Panc1 (cell line): ENCODE measurements at regions not wholly inside any gene's neighbourhood (a gene's known extent, or its start where the extent isn't known, plus 50 kb on each side); places are given as distances from the start of the nearest gene placed in this dataset.

Experiments used
- POLR2AphosphoS5 ChIP-seq: IDR thresholded peaks from 2 replicates; pipeline ENCODE4 v1.6.1; 2012; ENCODE audit warnings: mild to moderate bottlenecking, low read depth, low read length, moderate library complexity
- TF ChIP-seq, protein P1 (sequence below): fragments of 450-650 bp; IDR thresholded peaks from 2 replicates; pipeline ENCODE4 v1.5.1; 2017; ENCODE audit warnings: mild to moderate bottlenecking
- TF ChIP-seq, protein P2 (sequence below), 2 experiments: IDR thresholded peaks; 2 replicates each; pipeline ENCODE4 v1.6.1; 2011 to 2012; ENCODE audit warnings: low read depth in 2 of 2, control low read depth in 1 of 2, low read length in 1 of 2, mild to moderate bottlenecking in 1 of 2, moderate library complexity in 1 of 2; ENCODE audit not compliant: insufficient read depth in 1 of 2

DNA sequence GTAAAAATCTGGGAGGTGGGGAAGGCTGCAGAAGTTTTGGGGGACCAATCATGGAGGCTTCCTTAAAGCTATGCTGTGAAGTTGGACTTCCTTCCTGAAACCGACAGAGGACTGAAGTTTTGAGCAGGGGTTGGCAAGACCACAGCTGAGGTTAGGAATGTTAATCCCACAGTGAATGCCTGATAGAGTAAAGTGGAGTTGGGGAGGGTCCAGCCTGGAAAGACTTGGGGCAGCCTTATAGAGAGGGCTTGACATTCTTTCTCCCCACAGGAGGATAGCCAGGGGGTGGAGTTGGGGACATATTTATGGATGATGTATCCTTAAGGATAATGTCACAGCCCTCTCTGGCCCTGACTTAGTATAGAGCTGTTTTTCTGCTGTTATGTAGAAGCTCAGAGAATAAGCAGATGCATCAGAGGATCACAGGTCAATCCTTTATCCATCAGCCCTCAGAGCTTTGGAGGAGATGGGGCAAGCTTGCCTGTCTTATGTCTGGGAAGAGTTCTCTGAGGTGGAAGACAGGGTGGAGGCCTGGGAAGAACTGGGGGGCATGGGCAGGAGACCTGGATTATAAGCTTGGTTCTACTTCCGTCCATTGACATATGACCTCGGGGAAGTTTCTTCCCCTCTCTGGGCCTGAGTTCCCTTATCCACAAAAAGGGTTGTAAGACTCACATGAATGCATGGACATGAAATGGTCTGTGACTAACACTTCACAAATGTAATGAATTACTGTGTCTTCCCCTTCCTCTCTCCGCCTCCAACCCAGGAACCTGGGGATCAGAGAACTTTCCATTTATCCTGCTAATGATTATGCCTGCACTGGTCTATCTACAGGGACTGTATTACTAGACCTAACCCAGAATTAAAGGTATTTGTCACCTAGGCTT, 317.8 kb downstream of the MIAT start:
- TF ChIP-seq, protein P1, sequence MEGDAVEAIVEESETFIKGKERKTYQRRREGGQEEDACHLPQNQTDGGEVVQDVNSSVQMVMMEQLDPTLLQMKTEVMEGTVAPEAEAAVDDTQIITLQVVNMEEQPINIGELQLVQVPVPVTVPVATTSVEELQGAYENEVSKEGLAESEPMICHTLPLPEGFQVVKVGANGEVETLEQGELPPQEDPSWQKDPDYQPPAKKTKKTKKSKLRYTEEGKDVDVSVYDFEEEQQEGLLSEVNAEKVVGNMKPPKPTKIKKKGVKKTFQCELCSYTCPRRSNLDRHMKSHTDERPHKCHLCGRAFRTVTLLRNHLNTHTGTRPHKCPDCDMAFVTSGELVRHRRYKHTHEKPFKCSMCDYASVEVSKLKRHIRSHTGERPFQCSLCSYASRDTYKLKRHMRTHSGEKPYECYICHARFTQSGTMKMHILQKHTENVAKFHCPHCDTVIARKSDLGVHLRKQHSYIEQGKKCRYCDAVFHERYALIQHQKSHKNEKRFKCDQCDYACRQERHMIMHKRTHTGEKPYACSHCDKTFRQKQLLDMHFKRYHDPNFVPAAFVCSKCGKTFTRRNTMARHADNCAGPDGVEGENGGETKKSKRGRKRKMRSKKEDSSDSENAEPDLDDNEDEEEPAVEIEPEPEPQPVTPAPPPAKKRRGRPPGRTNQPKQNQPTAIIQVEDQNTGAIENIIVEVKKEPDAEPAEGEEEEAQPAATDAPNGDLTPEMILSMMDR: no peak
- TF ChIP-seq POLR2AphosphoS5: no peak
- TF ChIP-seq, protein P2, sequence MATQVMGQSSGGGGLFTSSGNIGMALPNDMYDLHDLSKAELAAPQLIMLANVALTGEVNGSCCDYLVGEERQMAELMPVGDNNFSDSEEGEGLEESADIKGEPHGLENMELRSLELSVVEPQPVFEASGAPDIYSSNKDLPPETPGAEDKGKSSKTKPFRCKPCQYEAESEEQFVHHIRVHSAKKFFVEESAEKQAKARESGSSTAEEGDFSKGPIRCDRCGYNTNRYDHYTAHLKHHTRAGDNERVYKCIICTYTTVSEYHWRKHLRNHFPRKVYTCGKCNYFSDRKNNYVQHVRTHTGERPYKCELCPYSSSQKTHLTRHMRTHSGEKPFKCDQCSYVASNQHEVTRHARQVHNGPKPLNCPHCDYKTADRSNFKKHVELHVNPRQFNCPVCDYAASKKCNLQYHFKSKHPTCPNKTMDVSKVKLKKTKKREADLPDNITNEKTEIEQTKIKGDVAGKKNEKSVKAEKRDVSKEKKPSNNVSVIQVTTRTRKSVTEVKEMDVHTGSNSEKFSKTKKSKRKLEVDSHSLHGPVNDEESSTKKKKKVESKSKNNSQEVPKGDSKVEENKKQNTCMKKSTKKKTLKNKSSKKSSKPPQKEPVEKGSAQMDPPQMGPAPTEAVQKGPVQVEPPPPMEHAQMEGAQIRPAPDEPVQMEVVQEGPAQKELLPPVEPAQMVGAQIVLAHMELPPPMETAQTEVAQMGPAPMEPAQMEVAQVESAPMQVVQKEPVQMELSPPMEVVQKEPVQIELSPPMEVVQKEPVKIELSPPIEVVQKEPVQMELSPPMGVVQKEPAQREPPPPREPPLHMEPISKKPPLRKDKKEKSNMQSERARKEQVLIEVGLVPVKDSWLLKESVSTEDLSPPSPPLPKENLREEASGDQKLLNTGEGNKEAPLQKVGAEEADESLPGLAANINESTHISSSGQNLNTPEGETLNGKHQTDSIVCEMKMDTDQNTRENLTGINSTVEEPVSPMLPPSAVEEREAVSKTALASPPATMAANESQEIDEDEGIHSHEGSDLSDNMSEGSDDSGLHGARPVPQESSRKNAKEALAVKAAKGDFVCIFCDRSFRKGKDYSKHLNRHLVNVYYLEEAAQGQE (IDR thresholded peaks at IDR 0.05; ENCODE audit: insufficient read depth in 1 of 2, low read depth in 2 of 2, low read length in 1 of 2): no peak
